ENCODE measurements at regions not wholly inside any gene's neighbourhood (a gene's known extent, or its start where the extent isn't known, plus 50 kb on each side); places are given as distances from the start of the nearest gene placed in this dataset.

DNA sequence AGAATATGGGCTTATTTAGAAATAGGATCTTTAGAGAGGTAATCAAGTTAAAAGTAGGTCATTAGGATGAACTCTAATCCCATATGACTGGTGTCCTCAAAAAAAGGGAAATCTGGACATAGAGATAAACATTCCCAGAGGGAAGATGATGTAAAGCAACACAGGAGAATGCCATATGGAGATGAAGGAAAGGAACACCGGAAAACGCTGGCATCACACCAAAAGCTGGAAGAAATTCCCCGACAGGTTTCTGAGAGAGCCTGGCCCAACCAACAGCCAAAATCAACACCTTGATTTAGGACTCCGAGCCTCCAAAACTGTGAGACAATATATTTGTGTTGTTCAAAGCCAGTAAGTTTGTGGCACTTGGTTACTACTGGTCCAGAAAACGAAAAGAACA lies 296.7 kb downstream of the DSEL start:
- no peak for DNase-seq

DNA sequence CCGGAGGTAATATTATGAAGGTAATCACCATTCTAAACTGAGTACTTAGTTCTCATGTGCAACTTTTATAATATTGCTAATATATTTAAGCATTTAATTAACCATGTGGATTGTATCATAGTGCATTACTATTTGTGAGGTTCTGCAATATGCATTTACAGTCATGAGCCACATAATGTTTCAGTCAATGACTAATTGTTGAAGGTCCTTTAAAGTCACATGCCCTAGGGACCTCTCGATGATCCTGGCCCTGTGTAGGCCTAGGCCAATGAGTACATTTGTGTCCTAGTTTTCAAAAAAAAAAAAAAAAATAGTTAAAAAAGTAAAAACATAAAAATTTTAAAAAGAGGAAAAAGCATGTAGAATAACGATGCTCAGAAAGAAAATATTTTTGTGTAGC lies 298.0 kb downstream of the DSEL start:
- DNase-seq = no peak

DNA sequence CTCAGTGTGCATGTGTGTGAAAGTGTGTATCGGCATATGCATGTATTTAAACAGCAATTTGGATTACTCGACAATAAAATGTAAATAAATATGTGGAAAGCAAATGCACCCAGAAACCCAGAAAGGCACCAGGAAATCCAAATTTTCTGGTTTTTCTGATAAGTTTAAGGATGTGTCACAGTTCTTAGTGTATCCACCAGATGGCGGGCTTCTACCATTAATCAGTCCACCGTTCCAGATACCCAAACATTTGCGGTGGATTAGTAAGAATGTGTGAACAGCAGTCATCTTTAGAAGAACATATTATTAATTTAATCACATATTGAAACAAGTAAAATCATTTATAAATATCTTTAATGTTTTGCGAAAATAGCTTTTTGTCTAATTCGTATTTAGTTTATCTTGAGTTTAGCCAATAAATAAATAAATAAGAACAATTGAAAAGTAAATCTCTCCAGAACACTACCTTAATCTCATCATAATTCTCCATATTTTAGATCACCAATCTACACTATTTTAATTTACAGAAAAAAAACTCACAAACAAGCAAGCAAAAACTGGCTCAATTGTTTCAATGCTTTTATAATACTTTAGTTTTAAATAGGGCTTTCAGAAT lies 298.9 kb downstream of the DSEL start:
- peak; percentile 57 for DNase-seq

DNA sequence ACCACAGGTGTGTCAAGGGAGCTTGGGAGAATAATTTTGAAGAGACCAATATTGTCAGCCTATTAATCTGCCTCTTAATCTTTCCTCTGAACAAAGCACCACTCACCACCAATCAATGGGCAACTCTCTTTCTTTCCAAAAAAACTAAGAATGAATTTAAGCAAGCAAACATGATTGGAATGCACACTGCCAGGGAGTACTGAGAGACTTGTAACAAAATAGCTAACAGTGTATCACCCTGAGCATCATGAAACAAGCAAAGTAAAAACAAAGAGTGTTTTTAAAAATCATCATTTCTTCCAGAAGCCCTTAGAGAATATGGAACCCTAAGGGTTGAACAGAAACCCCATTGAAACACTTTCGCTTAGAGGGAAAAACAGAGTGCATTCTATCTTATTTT lies 299.7 kb downstream of the DSEL start:
- DNase-seq = no peak

DNA sequence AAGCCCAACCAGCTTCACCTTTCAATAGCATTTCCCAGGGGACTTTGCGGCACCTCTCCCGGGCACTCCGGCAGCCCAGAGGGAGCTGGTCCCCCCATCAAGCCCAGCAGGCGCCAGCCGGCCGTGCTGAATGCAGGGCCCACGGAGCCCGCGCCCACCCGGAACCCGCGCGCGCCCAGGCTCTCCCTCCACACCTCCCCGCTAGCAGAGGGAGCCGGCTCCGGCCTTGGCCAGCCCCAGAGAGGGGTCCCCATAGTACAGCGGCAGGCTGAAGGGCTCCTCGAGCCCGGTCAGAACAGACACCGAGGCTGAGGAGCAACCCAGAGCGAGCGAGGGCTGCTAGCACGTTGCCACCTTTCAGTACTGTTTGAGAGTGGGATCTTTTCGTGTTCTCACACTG lies 300.8 kb downstream of the DSEL start:
- DNase-seq = no peak

DNA sequence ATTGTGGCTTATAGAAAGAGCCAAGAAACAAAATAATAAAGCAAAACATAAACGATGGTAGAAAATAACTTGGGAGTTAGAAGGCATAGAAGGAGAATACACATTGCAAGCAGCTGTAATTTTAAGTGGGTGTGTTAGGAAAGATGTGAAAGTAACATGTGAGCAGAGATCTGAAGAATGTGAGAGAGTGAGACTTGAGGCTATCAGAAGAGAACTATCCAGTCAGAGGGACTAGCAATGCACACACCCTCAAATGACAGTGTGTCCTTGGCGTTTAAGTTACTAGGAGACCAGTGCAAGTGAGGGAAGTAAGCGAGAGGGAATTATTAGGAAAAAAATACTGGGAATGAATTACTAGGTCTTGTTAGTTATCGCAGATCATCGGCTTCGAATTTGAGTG lies 304.9 kb downstream of the DSEL start:
- no peak for DNase-seq

DNA sequence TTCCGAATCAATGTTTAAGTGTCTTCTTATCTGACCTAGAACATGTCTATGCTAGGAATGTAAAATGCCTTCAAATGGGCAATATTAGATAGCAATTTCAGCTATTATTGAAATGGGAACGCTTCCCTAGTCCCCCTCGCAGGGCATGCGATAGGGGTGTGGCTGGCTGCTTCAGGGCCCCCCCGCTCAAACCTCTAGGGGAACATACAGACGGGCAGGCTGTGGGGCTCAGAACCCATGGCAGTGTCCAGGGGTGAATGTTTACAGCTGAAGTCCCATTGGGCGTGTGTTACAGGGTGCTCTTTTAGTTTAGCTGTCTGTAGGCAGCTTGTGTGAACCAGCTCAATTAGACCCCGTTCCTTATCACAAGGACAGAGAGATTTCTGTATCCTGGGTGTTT lies 315.9 kb downstream of the DSEL start:
- no peak for DNase-seq

DNA sequence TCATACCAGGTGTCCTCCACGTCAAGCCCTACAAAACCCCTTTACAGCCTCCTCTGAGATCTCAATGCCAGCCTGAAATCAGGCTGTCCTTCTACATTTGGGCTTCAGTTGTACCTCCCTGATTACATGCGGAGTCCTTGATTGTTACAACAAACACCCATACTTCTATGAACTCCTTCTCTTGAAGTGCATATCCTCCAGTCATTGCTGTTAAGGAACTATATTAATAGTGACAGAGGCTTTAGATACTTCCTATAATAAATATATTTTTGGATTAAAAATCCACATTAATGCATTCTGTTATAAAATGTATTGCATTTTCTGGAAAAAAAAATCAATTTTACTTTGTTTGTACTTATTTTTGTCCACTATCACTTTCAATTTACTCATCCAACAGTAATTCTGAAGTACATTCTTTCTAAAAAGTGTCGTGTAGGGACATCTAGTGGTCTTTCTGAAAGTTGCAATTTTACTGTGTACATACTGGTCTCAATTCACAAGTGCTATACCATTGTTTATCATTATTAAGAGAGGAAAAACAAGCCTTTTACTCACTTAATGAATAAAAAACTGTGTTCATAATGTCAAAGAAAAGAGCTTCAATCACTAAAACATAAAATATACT lies 316.4 kb downstream of the DSEL start:
- peak; percentile 87 for DNase-seq

DNA sequence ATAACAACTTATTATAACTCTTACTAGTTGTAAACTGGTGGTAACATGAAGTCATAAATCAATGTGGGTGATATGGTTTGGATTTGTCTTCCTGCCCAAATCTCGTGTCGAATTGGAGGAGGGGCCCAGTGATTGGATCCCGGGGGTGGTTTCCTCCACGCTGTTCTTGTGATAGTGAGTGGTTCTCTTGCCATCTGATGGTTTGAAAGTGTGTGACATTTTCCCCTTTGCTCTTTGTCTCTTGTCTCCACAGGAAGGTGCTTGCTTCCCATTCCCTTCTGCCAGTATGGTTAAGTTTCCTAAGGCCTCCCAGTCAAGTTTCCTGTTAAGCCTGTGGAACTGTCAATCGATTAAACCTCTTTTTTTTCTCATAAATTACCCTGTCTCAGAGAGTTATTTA lies 321.6 kb downstream of the DSEL start:
- peak; percentile 40 for DNase-seq

DNA sequence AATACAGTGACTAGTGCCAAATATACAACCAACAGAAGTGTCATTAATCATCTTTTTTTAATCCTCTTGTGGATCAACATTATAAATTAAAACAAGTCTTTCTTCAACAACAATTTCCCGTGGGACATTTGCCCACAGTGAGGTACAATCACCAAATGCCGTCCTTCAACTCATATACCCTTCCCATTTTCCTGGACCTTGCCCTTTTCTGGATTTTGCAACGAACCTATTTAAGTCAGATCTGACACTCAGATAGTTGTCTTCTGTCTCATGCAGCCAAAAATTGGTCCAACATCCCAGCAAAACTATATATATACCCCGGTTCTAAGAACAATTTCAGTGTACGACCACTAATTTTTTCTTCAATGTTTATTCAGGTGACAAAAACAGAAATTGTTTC lies 324.0 kb downstream of the DSEL start:
- no peak for DNase-seq

DNA sequence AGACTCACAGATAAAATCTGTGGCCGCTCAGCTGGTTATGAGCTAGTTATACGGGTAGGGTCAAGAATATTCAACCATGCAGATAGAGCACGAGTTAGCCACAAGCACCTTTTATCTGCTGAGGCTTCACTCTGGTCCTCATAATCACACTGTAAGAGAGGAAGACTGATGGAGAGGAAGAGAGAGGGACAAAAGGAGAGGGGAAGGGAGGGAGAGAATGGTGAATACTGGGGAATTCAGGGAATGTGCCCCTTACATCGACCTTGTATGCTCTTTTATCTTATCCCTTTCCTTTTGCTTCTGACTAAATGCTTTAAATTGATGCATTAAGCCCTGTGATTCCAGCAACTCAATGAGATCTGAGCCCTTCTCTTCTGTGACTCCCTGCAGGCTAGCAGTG lies 333.1 kb downstream of the DSEL start:
- DNase-seq = no peak

DNA sequence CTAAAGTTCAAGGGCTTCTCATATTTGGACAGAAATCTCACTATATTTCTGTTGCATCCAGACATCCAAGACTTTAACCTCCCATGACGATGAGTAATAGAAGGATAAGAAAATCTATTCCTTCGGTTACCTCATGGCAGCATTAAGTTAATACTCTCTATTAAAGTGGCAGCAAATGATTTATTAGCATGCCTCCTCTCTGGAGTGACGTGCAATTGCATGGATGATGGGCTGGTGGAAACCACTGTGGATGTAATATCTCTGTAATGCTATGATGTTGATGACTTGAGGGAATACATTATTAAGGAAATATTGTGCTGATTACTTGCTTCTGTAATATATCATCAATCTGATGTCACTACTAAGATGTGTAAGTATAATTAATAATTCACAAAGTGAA lies 336.8 kb downstream of the DSEL start:
- no peak for DNase-seq

DNA sequence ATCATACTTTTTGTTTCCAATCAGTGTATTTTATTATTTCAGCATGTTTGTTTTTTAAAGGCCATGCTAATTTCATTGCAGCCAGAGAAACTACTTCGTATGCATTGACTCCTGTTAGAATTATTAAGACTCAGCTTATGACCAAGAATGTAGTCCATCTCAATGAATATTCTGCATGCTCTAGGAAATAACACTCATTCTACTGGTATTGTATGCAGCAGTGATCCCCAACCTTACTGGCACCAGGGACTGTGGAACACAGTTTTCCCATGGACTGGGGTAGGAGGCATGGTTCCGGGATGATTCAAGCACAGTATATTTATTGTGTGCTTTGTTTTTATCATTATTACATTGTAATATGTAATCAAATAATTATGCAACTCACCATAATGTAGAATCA lies 356.9 kb downstream of the DSEL start:
- DNase-seq = no peak

DNA sequence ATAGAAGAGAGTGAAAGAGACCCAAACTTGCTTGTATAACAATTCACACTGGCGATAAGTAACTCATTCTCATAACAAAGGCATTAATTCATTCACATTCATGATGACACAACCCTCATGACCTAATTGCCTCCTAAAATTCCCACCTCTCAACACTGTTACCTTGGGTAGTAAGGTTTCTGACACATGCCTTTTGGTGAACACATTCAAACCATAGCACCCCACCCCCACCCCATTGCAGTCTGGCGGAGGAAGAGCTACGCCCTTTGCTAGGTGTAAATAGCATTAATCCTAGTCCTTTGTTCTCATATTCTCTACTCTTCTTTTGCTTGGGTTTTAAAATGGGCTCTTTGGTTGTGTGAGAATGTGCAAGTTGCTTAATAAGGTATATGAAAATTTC lies 361.5 kb downstream of the DSEL start:
- DNase-seq = no peak

DNA sequence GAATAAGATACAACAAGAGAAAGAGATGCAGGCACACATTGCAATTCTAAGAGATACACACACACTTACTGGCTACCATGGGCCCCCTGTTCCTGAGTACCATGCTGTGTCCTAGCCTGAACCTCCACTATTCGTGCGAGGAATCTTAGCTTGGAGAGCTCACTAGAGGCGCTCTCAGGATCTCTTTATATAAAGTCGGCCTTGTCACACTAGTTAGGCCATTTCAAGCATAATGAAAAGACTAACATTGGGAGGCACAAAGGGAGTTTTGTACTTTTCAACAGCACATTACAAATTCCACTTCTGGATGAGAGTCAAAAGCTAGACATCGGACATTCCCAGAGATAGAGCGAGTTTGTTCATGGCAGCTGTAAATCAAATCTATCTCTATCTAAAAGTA lies 365.2 kb downstream of the DSEL start:
- no peak for DNase-seq

DNA sequence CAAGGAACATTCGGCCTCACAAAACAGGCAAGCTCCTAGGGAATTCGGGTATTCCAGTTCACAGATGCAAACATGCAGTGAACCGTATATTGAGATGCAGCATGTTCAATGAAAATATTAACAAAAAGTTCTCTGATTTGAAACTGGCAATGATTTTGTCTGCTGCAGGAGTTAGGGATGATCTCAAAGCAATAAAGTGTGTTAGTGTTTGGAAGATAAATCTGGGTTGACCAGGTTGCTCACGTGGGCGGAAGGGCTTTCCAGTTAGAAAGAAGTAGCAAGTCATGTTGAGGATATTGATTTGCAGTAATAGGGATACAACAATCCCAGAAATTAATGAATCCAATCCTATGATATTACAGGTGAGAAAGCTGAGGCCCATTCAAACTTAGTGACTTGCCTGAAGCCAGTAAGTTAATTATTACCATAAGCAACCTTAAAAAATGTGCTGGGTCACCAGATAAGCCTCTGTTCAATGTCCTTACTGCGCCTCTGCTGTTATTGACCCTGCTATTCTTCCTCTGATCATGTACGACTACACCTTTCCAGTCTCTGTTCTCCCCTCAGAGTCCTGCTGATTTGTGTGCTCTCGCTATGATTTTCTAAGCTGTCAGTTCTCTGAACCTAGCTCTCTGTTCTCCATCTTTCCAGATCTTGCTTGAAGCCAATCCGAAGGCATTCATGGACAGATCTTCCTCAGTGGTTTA lies 370.8 kb downstream of the DSEL start:
- no peak for DNase-seq

DNA sequence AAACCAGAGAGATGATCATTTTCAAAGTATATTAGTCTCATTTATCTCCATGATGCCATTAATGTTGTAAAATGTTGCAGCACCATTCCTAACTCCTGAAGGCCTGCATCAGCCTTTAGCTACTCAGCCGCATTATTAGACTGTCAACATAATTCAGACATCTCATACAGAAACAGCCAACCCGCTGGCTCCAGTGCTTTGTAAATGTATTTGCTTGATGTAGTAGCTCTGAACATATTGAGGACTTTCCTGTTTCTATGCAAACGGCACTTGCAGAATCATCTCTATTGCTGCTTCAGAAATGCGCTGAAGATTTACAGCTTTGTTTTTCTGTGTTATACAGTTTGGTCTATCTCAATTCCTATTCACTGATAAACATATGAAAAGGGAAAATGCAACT lies 372.2 kb downstream of the DSEL start:
- peak; percentile 67 for DNase-seq

DNA sequence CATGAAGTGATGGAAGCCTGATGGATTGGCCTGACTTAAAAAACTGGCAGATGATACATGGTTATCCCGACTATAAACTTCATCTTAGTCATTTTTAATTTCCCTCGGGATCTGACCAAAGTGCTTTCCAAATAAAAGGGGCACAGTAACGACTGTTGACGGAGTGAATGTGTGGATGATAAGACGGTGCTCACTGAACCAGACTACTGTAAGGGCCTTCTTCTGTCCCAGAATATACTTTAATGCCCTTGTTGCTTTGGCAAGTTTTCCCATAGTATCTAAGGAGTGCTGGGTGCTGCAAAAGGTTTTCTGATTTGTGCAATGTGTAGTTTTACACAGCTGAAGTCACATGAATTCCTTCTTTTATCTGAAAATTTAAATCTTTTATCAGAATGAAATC lies 373.5 kb downstream of the DSEL start:
- peak; percentile 38 for DNase-seq

DNA sequence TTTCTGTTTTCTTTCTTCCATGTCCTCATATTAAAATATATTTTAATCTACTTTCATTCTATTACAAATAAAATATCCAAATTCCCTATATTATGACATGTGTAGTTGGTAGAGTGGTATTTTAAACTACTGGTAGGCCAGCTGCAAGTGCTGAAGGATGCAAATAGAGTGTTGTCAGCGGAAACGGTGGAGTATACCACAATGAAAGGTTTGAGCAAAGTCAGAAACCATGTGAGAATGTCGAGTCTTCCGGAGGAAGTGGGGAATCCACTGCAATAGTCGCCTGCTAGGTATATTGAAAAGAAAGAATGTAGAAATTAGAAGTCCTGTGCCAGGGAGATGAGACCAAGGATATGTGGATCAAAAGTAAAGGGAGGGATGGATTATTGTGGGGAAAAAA lies 373.9 kb downstream of the DSEL start:
- DNase-seq = peak; percentile 34

DNA sequence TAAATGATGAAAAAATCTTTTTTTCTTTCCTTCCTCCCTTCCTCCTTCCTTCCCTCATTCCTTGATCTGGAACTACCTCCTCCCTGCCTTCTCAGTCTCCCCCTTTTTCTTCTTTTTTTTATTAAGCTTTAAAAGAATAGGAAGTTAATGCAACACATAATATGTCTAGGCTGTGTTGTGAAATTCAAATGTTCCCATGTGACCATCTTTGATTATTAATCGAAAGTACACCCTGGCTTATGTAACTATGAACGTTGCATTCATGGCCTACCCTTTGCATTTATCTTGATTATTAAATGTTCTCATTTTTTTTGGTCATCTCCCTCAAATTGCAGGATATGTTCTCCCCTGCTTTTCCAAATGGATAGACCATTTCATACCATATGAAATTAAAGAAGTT lies 376.0 kb downstream of the DSEL start:
- no peak for DNase-seq

DNA sequence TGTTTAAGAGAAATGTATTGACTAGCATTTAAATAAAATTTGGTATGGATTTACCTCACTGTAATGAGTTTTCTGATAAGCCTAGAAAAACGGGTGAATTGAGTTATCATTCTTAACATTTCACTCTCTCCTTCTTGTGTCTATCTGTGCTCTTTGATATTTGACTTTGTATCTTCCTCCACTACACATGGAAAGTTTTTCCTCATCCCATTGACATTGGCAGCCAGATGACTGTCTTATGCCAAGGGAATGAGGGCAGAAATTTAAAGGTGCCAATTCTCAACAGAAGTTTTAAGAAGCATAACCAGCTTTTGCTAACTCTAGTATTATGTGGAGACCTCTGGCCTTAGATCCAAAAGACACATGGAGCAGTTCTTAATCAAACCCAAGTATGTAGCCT lies 376.6 kb downstream of the DSEL start:
- no peak for DNase-seq

DNA sequence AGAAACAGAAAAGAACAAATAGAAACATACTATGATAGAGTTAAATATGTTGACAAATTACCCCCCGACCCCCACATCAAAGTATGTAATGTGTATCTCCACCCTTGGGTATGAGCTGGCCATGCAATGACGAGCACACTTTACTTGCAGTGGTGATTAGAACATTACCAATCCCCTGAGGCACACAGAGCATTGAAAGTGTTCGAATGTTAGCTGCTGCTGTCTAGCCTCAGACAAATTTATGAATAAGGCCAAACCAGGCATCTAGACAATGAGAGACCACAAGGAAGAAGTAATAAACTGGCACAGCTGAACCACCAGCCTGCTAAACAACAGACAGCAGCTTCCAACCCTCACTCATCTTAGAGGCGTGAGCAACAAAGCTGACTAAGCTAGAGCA lies 380.5 kb downstream of the DSEL start:
- peak; percentile 50 for DNase-seq

DNA sequence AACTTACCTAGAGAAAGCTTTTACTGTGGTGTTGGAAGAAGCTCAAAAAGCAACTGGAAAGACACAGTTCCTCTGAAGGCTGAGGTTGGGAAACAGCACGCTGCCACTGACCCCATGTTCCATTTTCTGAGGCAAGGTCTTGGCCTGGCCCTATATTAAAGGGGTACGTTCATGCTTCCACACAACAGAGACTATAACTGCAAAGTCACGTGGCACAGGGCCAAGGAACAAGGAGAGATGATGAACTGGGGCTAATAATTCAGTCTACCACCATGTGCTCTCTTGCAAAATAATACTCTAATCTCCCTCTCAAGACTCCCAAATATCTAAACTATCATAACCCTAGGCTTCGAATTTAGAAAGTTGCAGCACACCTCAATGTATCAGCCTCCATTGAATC lies 381.6 kb downstream of the DSEL start:
- peak; percentile 67 for DNase-seq

DNA sequence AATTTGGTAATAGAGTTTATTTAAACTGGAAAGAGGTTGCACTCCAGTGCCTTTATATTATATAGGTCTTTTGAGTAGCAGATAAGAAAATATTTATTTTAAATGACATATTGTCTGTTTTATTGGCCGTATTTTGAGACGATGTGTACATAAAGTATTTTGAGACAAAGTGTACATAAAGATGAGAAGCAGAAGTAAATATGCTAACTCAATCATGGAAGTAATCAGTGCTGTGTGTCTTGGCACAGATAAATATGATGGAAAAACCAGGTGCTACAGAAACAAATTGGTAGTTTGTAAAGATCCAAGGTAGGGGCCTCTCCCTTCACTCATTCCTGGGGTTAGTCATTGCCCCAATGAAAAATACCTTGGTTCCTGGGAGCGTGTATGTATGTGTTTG lies 382.9 kb downstream of the DSEL start:
- peak; percentile 99 for DNase-seq

DNA sequence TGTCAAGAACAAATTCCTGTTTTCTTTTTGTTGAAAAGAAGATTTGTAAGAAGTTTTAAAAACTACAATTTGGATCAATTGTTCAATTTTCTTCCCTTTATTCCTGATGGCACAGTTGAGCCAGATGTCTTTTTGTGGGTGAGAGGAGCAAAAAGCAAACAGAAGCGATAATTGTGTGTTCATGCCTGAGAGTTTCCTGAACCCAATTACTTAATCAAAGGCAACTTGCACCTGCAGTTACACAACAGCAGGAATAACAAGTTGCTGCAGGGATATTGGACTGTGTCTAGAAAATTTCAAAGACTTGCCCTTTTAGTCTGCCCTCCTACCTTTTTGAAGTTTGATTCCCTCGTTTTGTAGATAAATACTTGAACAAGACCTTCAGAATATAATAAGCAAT lies 383.6 kb downstream of the DSEL start:
- peak; percentile 93 for DNase-seq

Measured in NCI-H1092 treated with DMSO at 0.1 percent for 48 hours (cell line).